Uterus (tissue), 2 donors: ENCODE measurements at regions not wholly inside any gene's neighbourhood (a gene's known extent, or its start where the extent isn't known, plus 50 kb on each side); places are given as distances from the start of the nearest gene placed in this dataset.

ENCODE experiments used
- CTCF ChIP-seq, 4 experiments: fragments of 200-600 bp in 2 of 4; fragments of 450-650 bp in 2 of 4; sonication (generic) in 2 of 4; IDR thresholded peaks; one replicate each; pipeline ENCODE4 v1.5.1; 2016 to 2019; ENCODE audit warnings: antibody characterized with exemption in 4 of 4, mild to moderate bottlenecking in 2 of 4, moderate library complexity in 1 of 4
- POLR2A ChIP-seq, 2 donors: fragments of 450-650 bp; IDR thresholded peaks; one replicate each; pipeline ENCODE4 v1.6.1; 2016; ENCODE audit warnings: antibody characterized with exemption in 2 of 2, mild to moderate bottlenecking in 1 of 2, moderate library complexity in 1 of 2

GRCh38 chr4:61143461-61143860 lies 56.7 kb upstream of the ADGRL3 start:
- TF ChIP-seq CTCF (IDR thresholded peaks at IDR 0.05) (no peak), POLR2A (IDR thresholded peaks at IDR 0.05) (no peak)
